ENCODE measurements at regions not wholly inside any gene's neighbourhood (a gene's known extent, or its start where the extent isn't known, plus 50 kb on each side); places are given as distances from the start of the nearest gene placed in this dataset.

GRCh38 chr2:190785334-190785733 lies 95.3 kb upstream of the GLS start:
- DNase-seq (ENCODE audit: low spot score) = no peak

GRCh38 chr2:190786404-190787166 lies 94.0 kb upstream of the GLS start:
- no peak for DNase-seq (ENCODE audit: low spot score)

GRCh38 chr2:190787743-190788235 lies 92.8 kb upstream of the GLS start:
- DNase-seq (ENCODE audit: low spot score) = no peak

GRCh38 chr2:190789074-190790004 lies 91.3 kb upstream of the GLS start:
- DNase-seq (ENCODE audit: low spot score) = no peak

- DNase-seq (ENCODE audit: low spot score) = peak; percentile 24
Measured at GRCh38 chr2:190791347-190791975, 89.2 kb upstream of the GLS start.

- DNase-seq (ENCODE audit: low spot score) = no peak
Measured at GRCh38 chr2:190791976-190792575, 88.5 kb upstream of the GLS start.

- no peak for DNase-seq (ENCODE audit: low spot score)
Measured at GRCh38 chr2:190792956-190793888, 87.4 kb upstream of the GLS start.

- no peak for DNase-seq (ENCODE audit: low spot score)
Measured at GRCh38 chr2:190794377-190794776, 86.2 kb upstream of the GLS start.

GRCh38 chr2:190794790-190795189 lies 85.8 kb upstream of the GLS start:
- no peak for DNase-seq (ENCODE audit: low spot score)

GRCh38 chr2:190795686-190796085 lies 84.9 kb upstream of the GLS start:
- no peak for DNase-seq (ENCODE audit: low spot score)

- no peak for DNase-seq (ENCODE audit: low spot score)
Measured at GRCh38 chr2:190799999-190800398, 80.6 kb upstream of the GLS start.

GRCh38 chr2:190800528-190800927 lies 80.1 kb upstream of the GLS start:
- no peak for DNase-seq (ENCODE audit: low spot score)

GRCh38 chr2:190802129-190802528 lies 78.5 kb upstream of the GLS start:
- DNase-seq (ENCODE audit: low spot score) = no peak

- no peak for DNase-seq (ENCODE audit: low spot score)
Measured at GRCh38 chr2:190802626-190803209, 77.9 kb upstream of the GLS start.

GRCh38 chr2:190804182-190804795 lies 76.3 kb upstream of the GLS start:
- no peak for DNase-seq (ENCODE audit: low spot score)

- DNase-seq (ENCODE audit: low spot score) = no peak
Measured at GRCh38 chr2:190805126-190805525, 75.5 kb upstream of the GLS start.

GRCh38 chr2:190805843-190806242 lies 74.8 kb upstream of the GLS start:
- DNase-seq (ENCODE audit: low spot score) = no peak

GRCh38 chr2:190807886-190808285 lies 72.7 kb upstream of the GLS start:
- no peak for DNase-seq (ENCODE audit: low spot score)

GRCh38 chr2:190809139-190809764 lies 71.4 kb upstream of the GLS start:
- peak; percentile 82 for DNase-seq (ENCODE audit: low spot score)

All from LoVo (cell line).